Urinary bladder (tissue), 3 donors: ENCODE measurements at regions not wholly inside any gene's neighbourhood (a gene's known extent, or its start where the extent isn't known, plus 50 kb on each side); places are given as distances from the start of the nearest gene placed in this dataset.

ENCODE experiments used
- DNase-seq: peaks from one replicate; pipeline ENCODE4 v3.0.0-alpha.2; 2015; ENCODE audit errors: extremely low spot score
- H3K27ac ChIP-seq: one replicate; pipeline ENCODE4 v1.5.1; 2013; ENCODE audit warnings: low read depth, mild to moderate bottlenecking, moderate library complexity
- H3K36me3 ChIP-seq: one replicate; pipeline ENCODE4 v1.6.1; 2013; ENCODE audit warnings: mild to moderate bottlenecking, moderate library complexity; ENCODE audit not compliant: insufficient read depth
- H3K4me1 ChIP-seq: one replicate; pipeline ENCODE4 v1.6.1; 2013; ENCODE audit warnings: mild to moderate bottlenecking, moderate library complexity; ENCODE audit not compliant: insufficient read depth
- H3K4me3 ChIP-seq: one replicate; pipeline ENCODE4 v1.5.1; 2013; ENCODE audit warnings: low read depth, low read length
- WGBS: extraction: QIAGEN DNeasy Blood & Tissue Kit; methylation state at CpG from one replicate; pipeline ENCODE4 v1.1.7; 2013; 5-methylcytosine and 5-hydroxymethylcytosine counted together
- donor health status: healthy with polysubstance abuse.
- donor health status: healthy.

- WGBS: 76% methylated on average over 6 of the region's 6 CpGs
- H3K27ac ChIP-seq: no peak overlapping the region
Measured at GRCh38 chr10:81280497-81281479, 594.2 kb upstream of the NRG3 start.

GRCh38 chr10:81288544-81288943 is 586.5 kb upstream of the NRG3 start:
- DNase-seq: no peak
- H3K27ac ChIP-seq: no peak overlapping the region
- H3K4me3 ChIP-seq: no peak overlapping the region
- no peaks in the 10 kb centered on the region for H3K36me3 ChIP-seq
- H3K4me1 ChIP-seq: no peaks in the 10 kb centered on the region

More at GRCh38 chr10:81280497-81281479, 594.2 kb upstream of the NRG3 start:
- Histone ChIP-seq H3K4me1 (no peaks in the 10 kb centered on the region), H3K36me3 (no peaks in the 10 kb centered on the region), H3K4me3 (no peak overlapping the region)
- no peak for DNase-seq

GRCh38 chr10:81297292-81297691 is 577.7 kb upstream of the NRG3 start:
- Histone ChIP-seq H3K4me1 (no peaks in the 10 kb centered on the region), H3K4me3 (no peak overlapping the region), H3K27ac (no peak overlapping the region), H3K36me3 (no peaks in the 10 kb centered on the region)
- no peak for DNase-seq
- WGBS: 82% methylated on average over 4 of the region's 4 CpGs

- no peak overlapping the region for H3K27ac ChIP-seq
- DNase-seq: no peak
- no peaks in the 10 kb centered on the region for H3K36me3 ChIP-seq
- no peaks in the 10 kb centered on the region for H3K4me1 ChIP-seq
- no peak overlapping the region for H3K4me3 ChIP-seq
- 60% methylated on average over 1 of the region's 1 CpG for WGBS
Measured at GRCh38 chr10:81303656-81304055, 571.3 kb upstream of the NRG3 start.

- H3K36me3 ChIP-seq: no peaks in the 10 kb centered on the region
- DNase-seq: no peak
- H3K27ac ChIP-seq: no peak overlapping the region
- 65% methylated on average over 4 of the region's 4 CpGs for WGBS
- H3K4me1 ChIP-seq: no peaks in the 10 kb centered on the region
- H3K4me3 ChIP-seq: no peak overlapping the region
Measured at GRCh38 chr10:81306971-81307782, 567.8 kb upstream of the NRG3 start.

- Histone ChIP-seq H3K4me3 (no peak overlapping the region), H3K36me3 (no peaks in the 10 kb centered on the region), H3K27ac (no peak overlapping the region), H3K4me1 (no peaks in the 10 kb centered on the region)
- 95% methylated on average over 38 of the region's 38 CpGs for WGBS
- DNase-seq: no peak
Measured at GRCh38 chr10:81309041-81309552, 565.9 kb upstream of the NRG3 start.

GRCh38 chr10:81314471-81314870 is 560.5 kb upstream of the NRG3 start:
- Histone ChIP-seq H3K4me3 (no peak overlapping the region), H3K36me3 (no peaks in the 10 kb centered on the region), H3K27ac (no peak overlapping the region), H3K4me1 (no peaks in the 10 kb centered on the region)
- 62% methylated on average over 2 of the region's 2 CpGs for WGBS
- no peak for DNase-seq

GRCh38 chr10:81315026-81315425 is 560.0 kb upstream of the NRG3 start:
- Histone ChIP-seq H3K4me3 (no peak overlapping the region), H3K4me1 (no peaks in the 10 kb centered on the region), H3K27ac (no peak overlapping the region), H3K36me3 (no peaks in the 10 kb centered on the region)
- WGBS: 73% methylated on average over 3 of the region's 3 CpGs
- no peak for DNase-seq

GRCh38 chr10:81348003-81348402 is 527.0 kb upstream of the NRG3 start:
- DNase-seq: no peak
- H3K36me3 ChIP-seq: no peaks in the 10 kb centered on the region
- H3K27ac ChIP-seq: no peak overlapping the region
- WGBS: 88% methylated on average over 1 of the region's 1 CpG
- H3K4me3 ChIP-seq: no peak overlapping the region
- no peaks in the 10 kb centered on the region for H3K4me1 ChIP-seq

GRCh38 chr10:81367132-81367531 is 507.9 kb upstream of the NRG3 start:
- DNase-seq: no peak
- WGBS: 5% methylated on average over 2 of the region's 2 CpGs
- no peak overlapping the region for H3K27ac ChIP-seq
- H3K4me3 ChIP-seq: no peak overlapping the region
- no peaks in the 10 kb centered on the region for H3K4me1 ChIP-seq
- no peaks in the 10 kb centered on the region for H3K36me3 ChIP-seq

- Histone ChIP-seq H3K4me3 (no peak overlapping the region), H3K27ac (no peak overlapping the region), H3K36me3 (no peaks in the 10 kb centered on the region), H3K4me1 (no peaks in the 10 kb centered on the region)
- 79% methylated on average over 3 of the region's 3 CpGs for WGBS
- DNase-seq: no peak
Measured at GRCh38 chr10:81386817-81387216, 488.2 kb upstream of the NRG3 start.

- 80% methylated on average over 3 of the region's 3 CpGs for WGBS
- Histone ChIP-seq H3K4me1 (no peaks in the 10 kb centered on the region), H3K4me3 (no peak overlapping the region), H3K27ac (no peak overlapping the region), H3K36me3 (no peaks in the 10 kb centered on the region)
- no peak for DNase-seq
Measured at GRCh38 chr10:81403451-81403850, 471.5 kb upstream of the NRG3 start.

GRCh38 chr10:81405399-81405798 is 469.6 kb upstream of the NRG3 start:
- 86% methylated on average over 2 of the region's 2 CpGs for WGBS
- no peak for DNase-seq
- no peak overlapping the region for H3K4me3 ChIP-seq
- H3K27ac ChIP-seq: no peak overlapping the region
- H3K36me3 ChIP-seq: no peaks in the 10 kb centered on the region
- no peaks in the 10 kb centered on the region for H3K4me1 ChIP-seq

- Histone ChIP-seq H3K36me3 (no peaks in the 10 kb centered on the region), H3K4me3 (no peak overlapping the region), H3K27ac (no peak overlapping the region), H3K4me1 (no peaks in the 10 kb centered on the region)
- 14% methylated on average over 1 of the region's 1 CpG for WGBS
- DNase-seq: no peak
Measured at GRCh38 chr10:81414038-81414437, 461.0 kb upstream of the NRG3 start.
